GM12801 (cell line): ENCODE measurements at regions not wholly inside any gene's neighbourhood (a gene's known extent, or its start where the extent isn't known, plus 50 kb on each side); places are given as distances from the start of the nearest gene placed in this dataset.

Experiments used
- TF ChIP-seq, protein P1 (sequence below): IDR thresholded peaks from one replicate; pipeline ENCODE4 v1.5.1; 2011; ENCODE audit warnings: control low read depth; ENCODE audit not compliant: insufficient read length; ENCODE audit errors: extremely low read depth

DNA sequence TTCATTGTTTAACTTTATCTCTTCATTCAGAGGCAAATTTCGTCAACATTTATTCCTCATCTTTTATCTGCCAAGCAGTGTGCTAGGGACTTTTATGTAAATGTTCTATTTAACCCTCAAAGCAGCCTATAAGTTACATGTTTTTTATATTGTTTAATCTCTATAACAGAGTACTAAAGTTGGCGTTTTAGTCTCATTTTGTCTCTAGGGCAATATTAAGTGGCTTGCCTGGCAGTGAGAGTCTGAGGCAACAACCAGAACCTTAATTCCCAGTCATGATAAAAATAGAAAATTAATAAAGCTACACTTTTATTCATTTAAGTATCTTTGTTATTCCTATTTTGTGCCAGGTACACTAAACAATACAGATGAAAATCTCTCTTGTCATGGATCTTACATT is 994.3 kb upstream of the ADGRL2 start:
- TF ChIP-seq, protein P1, sequence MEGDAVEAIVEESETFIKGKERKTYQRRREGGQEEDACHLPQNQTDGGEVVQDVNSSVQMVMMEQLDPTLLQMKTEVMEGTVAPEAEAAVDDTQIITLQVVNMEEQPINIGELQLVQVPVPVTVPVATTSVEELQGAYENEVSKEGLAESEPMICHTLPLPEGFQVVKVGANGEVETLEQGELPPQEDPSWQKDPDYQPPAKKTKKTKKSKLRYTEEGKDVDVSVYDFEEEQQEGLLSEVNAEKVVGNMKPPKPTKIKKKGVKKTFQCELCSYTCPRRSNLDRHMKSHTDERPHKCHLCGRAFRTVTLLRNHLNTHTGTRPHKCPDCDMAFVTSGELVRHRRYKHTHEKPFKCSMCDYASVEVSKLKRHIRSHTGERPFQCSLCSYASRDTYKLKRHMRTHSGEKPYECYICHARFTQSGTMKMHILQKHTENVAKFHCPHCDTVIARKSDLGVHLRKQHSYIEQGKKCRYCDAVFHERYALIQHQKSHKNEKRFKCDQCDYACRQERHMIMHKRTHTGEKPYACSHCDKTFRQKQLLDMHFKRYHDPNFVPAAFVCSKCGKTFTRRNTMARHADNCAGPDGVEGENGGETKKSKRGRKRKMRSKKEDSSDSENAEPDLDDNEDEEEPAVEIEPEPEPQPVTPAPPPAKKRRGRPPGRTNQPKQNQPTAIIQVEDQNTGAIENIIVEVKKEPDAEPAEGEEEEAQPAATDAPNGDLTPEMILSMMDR = no peak

DNA sequence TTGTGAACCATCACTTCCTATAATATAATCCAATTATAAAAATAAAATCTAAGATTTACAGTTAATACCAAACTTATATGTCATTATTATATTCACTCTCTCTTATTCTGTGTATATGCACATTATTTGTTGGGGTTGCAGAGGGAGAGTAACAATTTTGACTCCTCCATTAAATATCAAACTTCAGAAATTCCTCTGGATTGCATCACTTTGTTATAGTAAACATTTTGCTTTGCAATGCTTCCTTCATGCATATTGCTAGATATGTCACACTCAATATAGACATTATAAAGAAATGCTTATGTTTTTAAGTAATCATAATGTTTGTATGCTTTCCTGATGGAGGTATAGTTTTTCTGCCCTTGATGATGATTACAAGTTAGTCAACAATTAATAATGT is 999.0 kb upstream of the ADGRL2 start:
- TF ChIP-seq, protein P1 = no peak

GRCh38 chr1:80799457-80799856 is 1001.3 kb upstream of the ADGRL2 start:
- TF ChIP-seq, protein P1 = no peak

GRCh38 chr1:80779275-80779674 is 1021.5 kb upstream of the ADGRL2 start:
- TF ChIP-seq, protein P1 = no peak

GRCh38 chr1:80778094-80778840 is 1022.5 kb upstream of the ADGRL2 start:
- TF ChIP-seq, protein P1 = no peak

GRCh38 chr1:80776266-80776665 is 1024.5 kb upstream of the ADGRL2 start:
- TF ChIP-seq, protein P1 = no peak

GRCh38 chr1:80769208-80769750 is 1031.5 kb upstream of the ADGRL2 start:
- TF ChIP-seq, protein P1 = no peak
